Ascending aorta (tissue), 2 donors: ENCODE measurements at regions not wholly inside any gene's neighbourhood (a gene's known extent, or its start where the extent isn't known, plus 50 kb on each side); places are given as distances from the start of the nearest gene placed in this dataset.

ENCODE experiments used
- DNase-seq, 2 donors: peaks; one replicate each; pipeline ENCODE4 v3.0.0-alpha.2; 2019; ENCODE audit warnings: low spot score in 2 of 2
- H3K27ac ChIP-seq, 2 donors: fragments of 200-600 bp; sonication (generic); one replicate each; pipeline ENCODE4 v1.5.1; 2016 to 2017; ENCODE audit warnings: mild to moderate bottlenecking in 1 of 2
- H3K27me3 ChIP-seq: fragments of 200-600 bp; sonication (generic); one replicate; pipeline ENCODE4 v1.5.1; 2017
- H3K36me3 ChIP-seq, 2 donors: fragments of 200-600 bp; sonication (generic); one replicate each; pipeline ENCODE4 v1.5.1; 2016
- H3K4me1 ChIP-seq, 2 donors: fragments of 200-600 bp; sonication (generic); one replicate each; pipeline ENCODE4 v1.5.1; 2016 to 2017; ENCODE audit warnings: mild to moderate bottlenecking in 1 of 2
- H3K4me3 ChIP-seq, 2 donors: fragments of 200-600 bp; sonication (generic); one replicate each; pipeline ENCODE4 v1.5.1; 2016 to 2017; ENCODE audit warnings: mild to moderate bottlenecking in 1 of 2
- H3K9me3 ChIP-seq, 2 donors: fragments of 200-600 bp; sonication (generic); one replicate each; pipeline ENCODE4 v1.5.1; 2016
- CTCF ChIP-seq, 3 experiments: fragments of 200-600 bp in 2 of 3; fragments of 450-650 bp in 1 of 3; sonication (generic) in 2 of 3; IDR thresholded peaks; one replicate each; pipeline ENCODE4 v1.5.1; 2016 to 2019; ENCODE audit warnings: antibody characterized with exemption in 3 of 3, mild to moderate bottlenecking in 1 of 3, moderate library complexity in 1 of 3
- intact Hi-C: fragments of 100-400 bp; cut with DNase I; formaldehyde crosslinking; loops from one replicate; pipeline ENCODE4 v1.15.1; 2023

GRCh38 chr3:31277582-31277981, 255.1 kb upstream of the STT3B start:
- Histone ChIP-seq H3K27me3 (no peaks in the 10 kb centered on the region), H3K36me3 (no peaks in the 10 kb centered on the region), H3K4me3 (no peak overlapping the region), H3K4me1 (peaks cover 0 to 39% of the 10 kb centered on the region in 2 donors), H3K9me3 (no peaks in the 10 kb centered on the region), H3K27ac (peak overlapping the region; percentile 66 to 70)
- TF ChIP-seq CTCF (IDR thresholded peaks at IDR 0.05): no peak
- DNase-seq: peak in 1 of 2 donors; percentile 72
- intact Hi-C loops: loop anchor here (5.0 kb wide), 1 partner anchor 80 kb away; no protein-coding TSS in a partner anchor

GRCh38 chr3:31278532-31278931, 254.2 kb upstream of the STT3B start:
- Histone ChIP-seq H3K36me3 (no peaks in the 10 kb centered on the region), H3K27me3 (no peaks in the 10 kb centered on the region), H3K27ac (peak overlapping the region; percentile 66 to 70), H3K9me3 (no peaks in the 10 kb centered on the region), H3K4me1 (peaks cover 0 to 38% of the 10 kb centered on the region in 2 donors), H3K4me3 (no peak overlapping the region)
- no peak for TF ChIP-seq CTCF (IDR thresholded peaks at IDR 0.05)
- intact Hi-C loops: loop anchor here (5.0 kb wide), 1 partner anchor 81 kb away; no protein-coding TSS in a partner anchor
- no peak for DNase-seq

- DNase-seq: no peak
- Histone ChIP-seq H3K27me3 (no peaks in the 10 kb centered on the region), H3K9me3 (no peaks in the 10 kb centered on the region), H3K36me3 (no peaks in the 10 kb centered on the region), H3K4me3 (no peak overlapping the region), H3K4me1 (no peaks in the 10 kb centered on the region), H3K27ac (no peak overlapping the region)
- intact Hi-C loops: loop anchor here (10.0 kb wide), 1 partner anchor 1850 kb away; no protein-coding TSS in a partner anchor
- no peak for TF ChIP-seq CTCF (IDR thresholded peaks at IDR 0.05)
These were observed 247.9 kb upstream of the STT3B start for GRCh38 chr3:31284776-31285175.

GRCh38 chr3:31285833-31286486, 246.8 kb upstream of the STT3B start:
- Histone ChIP-seq H3K27me3 (no peaks in the 10 kb centered on the region), H3K4me3 (no peak overlapping the region), H3K27ac (no peak overlapping the region), H3K9me3 (no peaks in the 10 kb centered on the region), H3K36me3 (no peaks in the 10 kb centered on the region), H3K4me1 (no peaks in the 10 kb centered on the region)
- no peak for DNase-seq
- no peak for TF ChIP-seq CTCF (IDR thresholded peaks at IDR 0.05)
- intact Hi-C loops: loop anchor here (10.0 kb wide), 1 partner anchor 1851 kb away; no protein-coding TSS in a partner anchor

GRCh38 chr3:31288224-31288623, 244.5 kb upstream of the STT3B start:
- no peaks in the 10 kb centered on the region for H3K4me1 ChIP-seq
- H3K27ac ChIP-seq: no peak overlapping the region
- no peak for DNase-seq
- no peak overlapping the region for H3K4me3 ChIP-seq
- H3K9me3 ChIP-seq: no peaks in the 10 kb centered on the region
- intact Hi-C loops: loop anchor here (10.0 kb wide), 1 partner anchor 1853 kb away; no protein-coding TSS in a partner anchor
- no peaks in the 10 kb centered on the region for H3K36me3 ChIP-seq
- TF ChIP-seq CTCF (IDR thresholded peaks at IDR 0.05): no peak
- no peaks in the 10 kb centered on the region for H3K27me3 ChIP-seq
